Endothelial cell of umbilical vein (primary cell): ENCODE measurements at regions not wholly inside any gene's neighbourhood (a gene's known extent, or its start where the extent isn't known, plus 50 kb on each side); places are given as distances from the start of the nearest gene placed in this dataset.

ENCODE experiments used
- BruUV-seq: library from RNA; stranded (reverse); fragments of 400-500 nt; replicated peaks from 2 replicates; lab custom pipeline; 2021; lab: Mats Ljungman, UMichigan
- CTCF ChIA-PET: fragments of 300-600, 350-600 bp; sonication (Branson Sonifier 250); formaldehyde crosslinking; loops from one replicate; lab custom pipeline; 2021; ENCODE audit warnings: antibody characterized with exemption, inconsistent platforms; lab: Charles Lee
- POLR2A ChIA-PET: fragments of 300-600, 350-600 bp; sonication (Branson Sonifier 250); formaldehyde crosslinking; loops from one replicate; lab custom pipeline; 2021; ENCODE audit warnings: antibody characterized with exemption, inconsistent platforms; lab: Charles Lee
- DNase-seq: peaks from one replicate; pipeline ENCODE4 v3.0.0-alpha.2; 2011; ENCODE audit warnings: low read depth, low spot score
- FAIRE-seq: peaks from 2 replicates; lab custom pipeline; 2011; peaks lifted over from hg19 to GRCh38; lab: Jason Lieb, UNC
- H2AFZ ChIP-seq: 2 replicates; pipeline ENCODE4 v1.6.0; 2012; ENCODE audit warnings: low read depth, low read length, control low read depth, inconsistent platforms
- H3K27ac ChIP-seq: 2 replicates; pipeline ENCODE4 v1.5.1; 2011; ENCODE audit warnings: low read depth, mild to moderate bottlenecking, control low read depth, low read length, moderate library complexity; ENCODE audit not compliant: insufficient read depth
- H3K27me3 ChIP-seq, 2 experiments: 2 replicates each; pipeline versions ENCODE4 v1.6.0 to v1.6.1; 2011; ENCODE audit warnings: low read length in 2 of 2, mixed read lengths in 1 of 2; ENCODE audit not compliant: control insufficient read depth in 2 of 2, insufficient read depth in 2 of 2
- H3K36me3 ChIP-seq, 2 experiments: 2 replicates in 1 of 2; 3 replicates in 1 of 2; pipeline ENCODE4 v1.5.1; 2011; ENCODE audit warnings: low read length in 2 of 2, mild to moderate bottlenecking in 1 of 2, moderate library complexity in 1 of 2; ENCODE audit not compliant: control insufficient read depth in 2 of 2, insufficient read depth in 2 of 2; ENCODE audit errors: extremely low read depth in 1 of 2
- H3K4me1 ChIP-seq: 3 replicates; pipeline ENCODE4 v1.5.1; 2011; ENCODE audit warnings: mild to moderate bottlenecking, low read length; ENCODE audit not compliant: control insufficient read depth, insufficient read depth; ENCODE audit errors: extremely low read depth
- H3K4me2 ChIP-seq: 2 replicates; pipeline ENCODE4 v1.6.1; 2011; ENCODE audit warnings: low read length, control low read depth, mixed read lengths; ENCODE audit not compliant: insufficient read depth
- H3K4me3 ChIP-seq, 3 experiments: fragments of 200-600 bp in 1 of 3; sonication (generic), shearing (Covaris generic) in 1 of 3; replicated peaks in 1 of 3; 2 replicates each; pipeline ENCODE4 v1.5.1; 2011 to 2016; ENCODE audit warnings: control low read depth in 3 of 3, low read length in 3 of 3, mild to moderate bottlenecking in 2 of 3, inconsistent platforms in 1 of 3, low read depth in 1 of 3, moderate library complexity in 1 of 3; ENCODE audit not compliant: insufficient read depth in 1 of 3
- H3K79me2 ChIP-seq: 2 replicates; pipeline ENCODE4 v1.6.0; 2012; ENCODE audit warnings: low read length, inconsistent platforms; ENCODE audit not compliant: control insufficient read depth, insufficient read depth
- H3K9ac ChIP-seq: replicated peaks from 2 replicates; pipeline ENCODE3; 2011; ENCODE audit warnings: low read length, control low read depth; ENCODE audit not compliant: insufficient read depth; ENCODE audit errors: extremely low read depth
- H3K9me1 ChIP-seq: replicated peaks from 3 replicates; pipeline ENCODE4 v1.6.0; 2011; ENCODE audit warnings: mild to moderate bottlenecking, low read length; ENCODE audit not compliant: control insufficient read depth, insufficient read depth; ENCODE audit errors: extremely low read depth
- H3K9me3 ChIP-seq: replicated peaks from 2 replicates; pipeline ENCODE4 v1.5.1; 2012; ENCODE audit warnings: low read length, inconsistent platforms; ENCODE audit not compliant: control insufficient read depth, insufficient read depth
- H4K20me1 ChIP-seq: replicated peaks from 2 replicates; pipeline ENCODE3; 2011; ENCODE audit warnings: mild to moderate bottlenecking, low read length; ENCODE audit not compliant: control insufficient read depth, insufficient read depth; ENCODE audit errors: extremely low read depth
- CTCF ChIP-seq, 2 donors: IDR thresholded peaks; 1 replicate in 1 of 2; 2 replicates in 1 of 2; pipeline ENCODE4 v1.5.1; 2011; ENCODE audit warnings: low read length in 2 of 2, mild to moderate bottlenecking in 2 of 2, moderate library complexity in 2 of 2, control low read depth in 1 of 2, inconsistent platforms in 1 of 2, low read depth in 1 of 2; ENCODE audit not compliant: insufficient read depth in 1 of 2; ENCODE audit errors: extremely low read depth in 1 of 2
- EZH2 ChIP-seq: IDR thresholded peaks from 2 replicates; pipeline ENCODE4 v1.6.1; 2012; ENCODE audit warnings: borderline replicate concordance, low read depth, mild to moderate bottlenecking, moderate library complexity, low read length, inconsistent platforms; ENCODE audit not compliant: severe bottlenecking
- FOS ChIP-seq: IDR thresholded peaks from 2 replicates; pipeline ENCODE4 v1.6.1; 2011; ENCODE audit warnings: mild to moderate bottlenecking, low read length, moderate library complexity, borderline replicate concordance; ENCODE audit not compliant: insufficient read depth
- GATA2 ChIP-seq: IDR thresholded peaks from 2 replicates; pipeline ENCODE4 v1.7.0; 2011; ENCODE audit warnings: low read depth, mild to moderate bottlenecking, moderate library complexity, mixed read lengths, low read length; ENCODE audit not compliant: insufficient read length, insufficient read depth
- JUN ChIP-seq: IDR thresholded peaks from 2 replicates; pipeline ENCODE4 v1.6.1; 2011; ENCODE audit warnings: borderline replicate concordance, low read depth; ENCODE audit not compliant: insufficient read length, insufficient read depth
- MAX ChIP-seq: IDR thresholded peaks from 2 replicates; pipeline ENCODE4 v1.6.1; 2011; ENCODE audit not compliant: insufficient read depth, insufficient read length
- MYC ChIP-seq: IDR thresholded peaks from one replicate; pipeline ENCODE4 v1.6.1; 2011; ENCODE audit warnings: mild to moderate bottlenecking, low read depth, low read length
- POLR2A ChIP-seq: IDR thresholded peaks from 2 replicates; pipeline ENCODE4 v1.6.1; 2012; ENCODE audit warnings: low read depth, mild to moderate bottlenecking, control low read depth, low read length
- POLR2AphosphoS5 ChIP-seq: IDR thresholded peaks from 2 replicates; pipeline ENCODE4 v1.6.1; 2012; ENCODE audit warnings: low read depth, mild to moderate bottlenecking, control low read depth, low read length, moderate library complexity; ENCODE audit not compliant: insufficient read depth
- dilution Hi-C: fragments of 300-500 bp; cut with MboI; formaldehyde crosslinking; loops from one replicate; pipeline ENCODE4 v1.15.0; 2019; ENCODE audit warnings: low sequenced_read_pairs; ENCODE audit not compliant: extremely low pct_ligation_motif_present
- intact Hi-C: fragments of 100-400 bp; cut with micrococcal nuclease; formaldehyde crosslinking; loops from one replicate; pipeline ENCODE4 v1.10.0; 2022

GRCh38 chr10:84848967-84849366, 520.6 kb downstream of the CCSER2 start:
- H4K20me1 ChIP-seq, result no peaks in the 10 kb centered on the region
- no peak overlapping the region for H3K4me2 ChIP-seq
- ChIA-PET CTCF (no interaction called here), POLR2A (no interaction called here)
- H3K27ac ChIP-seq, result no peak overlapping the region
- no peaks in the 10 kb centered on the region for H3K9me1 ChIP-seq
- intact Hi-C loops, result loop anchor here (10.0 kb wide), 1 partner anchor 1496 kb away; no protein-coding TSS in a partner anchor
- H3K4me1 ChIP-seq, result no peaks in the 10 kb centered on the region
- no peaks in the 10 kb centered on the region for H3K36me3 ChIP-seq
- no peak overlapping the region for H2AFZ ChIP-seq
- BruUV-seq, result no TSS peak
- H3K27me3 ChIP-seq, result no peaks in the 10 kb centered on the region
- no peak overlapping the region for H3K9ac ChIP-seq
- DNase-seq (no peak), FAIRE-seq (no peak)
- H3K4me3 ChIP-seq, result no peak overlapping the region
- TF ChIP-seq EZH2 (no peak), JUN (no peak), FOS (no peak), CTCF (IDR thresholded peaks at IDR 0.05; ENCODE audit: extremely low read depth in 1 of 2, insufficient read depth in 1 of 2, low read depth in 1 of 2, low read length in 2 of 2) (no peak), POLR2AphosphoS5 (no peak), MYC (no peak)
- dilution Hi-C loops, result no loop called here
- no peaks in the 10 kb centered on the region for H3K79me2 ChIP-seq
- H3K9me3 ChIP-seq, result no peaks in the 10 kb centered on the region

GRCh38 chr10:84850826-84851225, 522.4 kb downstream of the CCSER2 start:
- FAIRE-seq (no peak), DNase-seq (no peak)
- CTCF ChIA-PET, result no interaction called here
- H3K27me3 ChIP-seq, result no peaks in the 10 kb centered on the region
- no peak overlapping the region for H3K4me3 ChIP-seq
- no peak overlapping the region for H3K27ac ChIP-seq
- dilution Hi-C loops (no loop called here), intact Hi-C loops (no loop called here)
- no peak overlapping the region for H3K9ac ChIP-seq
- no peak overlapping the region for H2AFZ ChIP-seq
- TF ChIP-seq POLR2AphosphoS5 (no peak), EZH2 (no peak), POLR2A (no peak), JUN (no peak), GATA2 (no peak), MYC (no peak), MAX (no peak), CTCF (IDR thresholded peaks at IDR 0.05; ENCODE audit: extremely low read depth in 1 of 2, insufficient read depth in 1 of 2, low read depth in 1 of 2, low read length in 2 of 2) (no peak), FOS (no peak)
- POLR2A ChIA-PET, result no interaction called here
- no peaks in the 10 kb centered on the region for H3K4me1 ChIP-seq
- H3K4me2 ChIP-seq, result no peak overlapping the region
- no peaks in the 10 kb centered on the region for H3K79me2 ChIP-seq
- no peaks in the 10 kb centered on the region for H3K9me3 ChIP-seq
- no TSS peak for BruUV-seq
- H3K36me3 ChIP-seq, result no peaks in the 10 kb centered on the region
- H3K9me1 ChIP-seq, result no peaks in the 10 kb centered on the region
- H4K20me1 ChIP-seq, result no peaks in the 10 kb centered on the region
